ENCODE measurements at regions not wholly inside any gene's neighbourhood (a gene's known extent, or its start where the extent isn't known, plus 50 kb on each side); places are given as distances from the start of the nearest gene placed in this dataset.

DNA sequence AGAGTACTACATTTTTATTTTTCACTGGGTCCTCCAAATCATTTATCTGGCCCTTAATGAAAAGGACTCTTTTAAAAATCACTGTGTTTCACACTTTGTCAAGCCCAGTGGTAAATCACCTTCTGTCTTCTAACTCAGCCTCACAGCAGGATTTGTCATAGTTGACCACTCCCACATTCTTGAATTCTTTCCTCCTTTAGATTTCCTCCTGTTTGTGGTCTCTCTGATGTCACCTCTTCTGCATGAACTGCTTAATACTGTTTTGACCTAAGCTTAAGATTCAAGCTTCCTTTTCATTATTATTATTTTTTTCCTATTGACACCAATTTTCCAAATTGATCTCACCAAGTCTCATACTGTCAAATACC is 899.8 kb upstream of the MIR17HG start:
- peaks cover 24% of the 10 kb centered on the region; the same call in 1 of the 2 replicates for H3K9me3 ChIP-seq (ENCODE audit: insufficient read depth, low read depth)
- TF ChIP-seq EZH2 (IDR thresholded peaks at IDR 0.05; ENCODE audit: low read depth), result no peak
- TF ChIP-seq, protein P1, sequence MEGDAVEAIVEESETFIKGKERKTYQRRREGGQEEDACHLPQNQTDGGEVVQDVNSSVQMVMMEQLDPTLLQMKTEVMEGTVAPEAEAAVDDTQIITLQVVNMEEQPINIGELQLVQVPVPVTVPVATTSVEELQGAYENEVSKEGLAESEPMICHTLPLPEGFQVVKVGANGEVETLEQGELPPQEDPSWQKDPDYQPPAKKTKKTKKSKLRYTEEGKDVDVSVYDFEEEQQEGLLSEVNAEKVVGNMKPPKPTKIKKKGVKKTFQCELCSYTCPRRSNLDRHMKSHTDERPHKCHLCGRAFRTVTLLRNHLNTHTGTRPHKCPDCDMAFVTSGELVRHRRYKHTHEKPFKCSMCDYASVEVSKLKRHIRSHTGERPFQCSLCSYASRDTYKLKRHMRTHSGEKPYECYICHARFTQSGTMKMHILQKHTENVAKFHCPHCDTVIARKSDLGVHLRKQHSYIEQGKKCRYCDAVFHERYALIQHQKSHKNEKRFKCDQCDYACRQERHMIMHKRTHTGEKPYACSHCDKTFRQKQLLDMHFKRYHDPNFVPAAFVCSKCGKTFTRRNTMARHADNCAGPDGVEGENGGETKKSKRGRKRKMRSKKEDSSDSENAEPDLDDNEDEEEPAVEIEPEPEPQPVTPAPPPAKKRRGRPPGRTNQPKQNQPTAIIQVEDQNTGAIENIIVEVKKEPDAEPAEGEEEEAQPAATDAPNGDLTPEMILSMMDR (conservative IDR thresholded peaks at IDR 0.05), result no peak
- H4K20me1 ChIP-seq (ENCODE audit: insufficient read depth), result no peaks in the 10 kb centered on the region
- no peak overlapping the region for H3K4me3 ChIP-seq
- H3K27ac ChIP-seq, result peak overlapping the region; percentile 44; the same call in 1 of the 2 replicates
- ChIA-PET POLR2A (ENCODE audit: unreplicated experiment) (no interaction called here), CTCF (no interaction called here)
- DNase-seq, result peak; percentile 13 to 63
- no peak overlapping the region for H2AFZ ChIP-seq
- intact Hi-C loops (cut with micrococcal nuclease; ENCODE audit: unreplicated experiment), result loop anchor here (5.0 to 10.0 kb wide), 2 partner anchors 420 to 933 kb away; no protein-coding TSS in a partner anchor
- no peaks in the 10 kb centered on the region for H3K79me2 ChIP-seq (ENCODE audit: low read depth)
- H3K4me1 ChIP-seq (replicated peaks; ENCODE audit: insufficient read depth), result peaks cover 32% of the 10 kb centered on the region
- 0 out of 2 replicates have a peak overlapping the region, but pooled peaks have one; percentile 6 for H3K4me2 ChIP-seq
- no peaks in the 10 kb centered on the region for H3K36me3 ChIP-seq (ENCODE audit: low read depth)
- no peaks in the 10 kb centered on the region for H3K9me2 ChIP-seq (ENCODE audit: insufficient read depth)
- peaks cover 12% of the 10 kb centered on the region; the same call in 1 of the 2 replicates for H3F3A ChIP-seq (ENCODE audit: insufficient read depth, low read depth)
- no peaks in the 10 kb centered on the region for H3K27me3 ChIP-seq (ENCODE audit: insufficient read depth, low read depth)
- no TSS peak for BruUV-seq (replicated peaks)

GRCh38 chr13:90448466-90449037 is 898.9 kb upstream of the MIR17HG start:
- POLR2A ChIA-PET (ENCODE audit: unreplicated experiment), result no interaction called here
- CTCF ChIA-PET, result no interaction called here

DNA sequence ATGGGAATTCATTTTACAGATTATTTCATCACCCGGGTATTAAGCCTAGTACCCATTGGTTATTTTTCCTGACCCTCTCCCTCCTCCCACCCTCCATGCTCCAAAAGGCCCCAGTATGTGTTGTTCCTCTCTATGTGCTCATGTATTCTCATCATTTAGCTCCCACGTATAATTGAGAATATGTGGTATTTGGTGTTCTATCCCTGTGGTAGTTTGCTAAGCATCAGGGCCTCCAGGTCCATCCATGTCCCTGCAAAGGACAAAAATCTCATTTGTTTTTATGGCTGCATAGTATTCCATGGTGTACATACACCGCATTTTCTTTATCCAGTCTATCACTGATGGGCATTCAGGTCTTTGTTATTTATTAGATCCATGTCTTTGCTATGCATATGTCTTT is 894.1 kb upstream of the MIR17HG start:
- no peak overlapping the region for H3K4me2 ChIP-seq
- no peaks in the 10 kb centered on the region for H3K79me2 ChIP-seq (ENCODE audit: low read depth)
- H3K4me3 ChIP-seq, result no peak overlapping the region
- H2AFZ ChIP-seq, result no peak overlapping the region
- H3K27me3 ChIP-seq (ENCODE audit: insufficient read depth, low read depth), result no peaks in the 10 kb centered on the region
- DNase-seq, result no peak
- TF ChIP-seq, protein P1 (conservative IDR thresholded peaks at IDR 0.05), result no peak
- no peak for TF ChIP-seq EZH2 (IDR thresholded peaks at IDR 0.05; ENCODE audit: low read depth)
- no peaks in the 10 kb centered on the region for H3K9me2 ChIP-seq (ENCODE audit: insufficient read depth)
- CTCF ChIA-PET, result no interaction called here
- no TSS peak for BruUV-seq (replicated peaks)
- H4K20me1 ChIP-seq (ENCODE audit: insufficient read depth), result no peaks in the 10 kb centered on the region
- H3K4me1 ChIP-seq (replicated peaks; ENCODE audit: insufficient read depth), result peaks cover 4% of the 10 kb centered on the region
- H3K27ac ChIP-seq, result no peak overlapping the region
- H3K9me3 ChIP-seq (ENCODE audit: insufficient read depth, low read depth), result 0 out of 2 replicates have a peak, but pooled peaks cover 2% of the 10 kb centered on the region
- intact Hi-C loops (cut with micrococcal nuclease; ENCODE audit: unreplicated experiment), result no loop called here
- no peaks in the 10 kb centered on the region for H3F3A ChIP-seq (ENCODE audit: insufficient read depth, low read depth)
- POLR2A ChIA-PET (ENCODE audit: unreplicated experiment), result no interaction called here
- no peaks in the 10 kb centered on the region for H3K36me3 ChIP-seq (ENCODE audit: low read depth)

More at GRCh38 chr13:90448466-90449037, 898.9 kb upstream of the MIR17HG start:
- Histone ChIP-seq H3F3A (ENCODE audit: insufficient read depth, low read depth) (peaks cover 12% of the 10 kb centered on the region; the same call in 1 of the 2 replicates), H3K79me2 (ENCODE audit: low read depth) (no peaks in the 10 kb centered on the region), H4K20me1 (ENCODE audit: insufficient read depth) (no peaks in the 10 kb centered on the region), H3K4me1 (replicated peaks; ENCODE audit: insufficient read depth) (peaks cover 32% of the 10 kb centered on the region), H3K9me3 (ENCODE audit: insufficient read depth, low read depth) (peaks cover 20% of the 10 kb centered on the region; the same call in 1 of the 2 replicates), H3K27ac (no peak overlapping the region), H3K9me2 (ENCODE audit: insufficient read depth) (no peaks in the 10 kb centered on the region), H2AFZ (no peak overlapping the region; the same call in 1 of the 2 replicates), H3K36me3 (ENCODE audit: low read depth) (no peaks in the 10 kb centered on the region), H3K4me3 (no peak overlapping the region), H3K4me2 (no peak overlapping the region), H3K27me3 (ENCODE audit: insufficient read depth, low read depth) (no peaks in the 10 kb centered on the region)
- no peak for DNase-seq
- TF ChIP-seq, protein P1 (conservative IDR thresholded peaks at IDR 0.05), result no peak
- TF ChIP-seq EZH2 (IDR thresholded peaks at IDR 0.05; ENCODE audit: low read depth), result no peak
- no TSS peak for BruUV-seq (replicated peaks)
- intact Hi-C loops (cut with micrococcal nuclease; ENCODE audit: unreplicated experiment), result loop anchor here (5.0 to 10.0 kb wide), 2 partner anchors 419 to 934 kb away; no protein-coding TSS in a partner anchor
